Myocyte (in vitro differentiated cells): ENCODE measurements at regions not wholly inside any gene's neighbourhood (a gene's known extent, or its start where the extent isn't known, plus 50 kb on each side); places are given as distances from the start of the nearest gene placed in this dataset.
A peak's percentile ranks its signal among the peaks of the same experiment; 100 is the strongest.

Experiments used
- DNase-seq: peaks from one replicate; pipeline ENCODE4 v3.0.0-alpha.2; 2012; ENCODE audit warnings: low read depth

DNA sequence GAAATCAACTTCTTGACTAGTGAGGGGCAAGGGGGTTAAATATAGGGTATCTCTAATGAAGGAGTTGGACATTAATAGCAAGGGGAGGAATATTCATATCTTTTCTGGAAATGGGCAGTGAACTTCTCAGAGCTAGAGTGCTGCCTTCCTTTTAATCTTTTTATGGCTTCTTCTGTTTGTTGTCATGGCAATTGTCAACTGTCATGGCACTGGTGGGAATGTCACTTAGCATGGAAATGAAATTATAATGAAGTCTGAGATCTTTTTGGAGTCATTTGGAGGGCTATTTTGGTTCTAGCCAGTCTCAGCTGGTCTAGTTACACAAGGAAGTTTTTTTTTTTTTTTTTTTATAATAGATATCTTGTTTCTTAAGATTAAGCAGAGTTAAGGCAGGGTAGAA, 250.2 kb downstream of the AASDHPPT start:
- DNase-seq: no peak

DNA sequence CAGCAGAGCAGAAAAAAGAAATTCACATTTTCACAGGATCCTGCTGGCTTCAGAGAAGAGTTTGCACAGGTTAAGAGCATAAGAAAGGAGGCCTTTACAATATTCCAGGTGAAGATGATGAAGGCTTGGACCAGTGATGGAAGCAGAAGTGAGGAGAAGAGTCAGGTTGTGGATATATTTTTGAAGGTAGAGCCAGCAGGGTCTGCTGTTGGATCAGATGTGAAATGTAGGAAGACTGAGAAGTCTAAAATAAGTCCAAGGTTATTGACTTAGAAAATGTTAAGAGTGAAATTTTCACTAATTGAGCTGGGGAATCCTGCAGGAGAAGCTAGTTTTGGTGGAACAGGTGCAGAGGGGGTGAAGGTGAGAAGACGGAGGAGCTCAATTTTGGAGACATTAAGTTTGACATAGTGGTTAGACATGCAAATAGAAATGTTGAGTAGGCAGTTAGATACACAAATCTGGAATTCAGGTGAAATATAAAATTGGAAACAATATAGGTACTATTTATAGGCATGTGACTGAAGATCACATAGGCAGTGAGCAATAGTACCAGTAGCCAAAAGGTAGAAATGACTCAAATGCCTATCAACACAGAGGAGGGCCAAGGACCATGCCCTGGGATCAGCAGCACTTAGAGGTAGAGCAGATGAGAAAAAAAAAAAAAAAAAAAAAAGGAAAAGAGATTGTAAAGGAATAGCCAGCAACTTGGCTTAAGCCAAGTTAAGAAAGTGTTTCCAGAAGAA, 252.0 kb downstream of the AASDHPPT start:
- DNase-seq: no peak

DNA sequence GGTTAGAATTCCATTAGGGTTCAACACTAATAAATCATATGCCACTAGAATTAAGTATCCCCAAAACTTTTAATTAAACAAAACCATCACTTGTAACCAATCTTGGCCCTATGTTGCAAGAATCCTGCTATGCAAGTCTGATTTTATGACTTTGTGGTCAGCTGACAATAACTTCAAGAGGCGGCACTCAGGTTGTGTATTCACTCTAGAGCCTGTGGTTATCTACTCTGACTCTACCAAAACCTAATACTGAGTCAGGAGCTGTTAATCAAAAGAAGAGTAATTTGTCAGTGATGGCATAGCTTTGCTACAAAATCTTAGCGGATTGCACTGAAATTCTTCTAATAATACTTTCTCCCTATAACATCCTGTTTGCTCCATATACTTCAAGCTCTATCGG, 253.7 kb downstream of the AASDHPPT start:
- no peak for DNase-seq

DNA sequence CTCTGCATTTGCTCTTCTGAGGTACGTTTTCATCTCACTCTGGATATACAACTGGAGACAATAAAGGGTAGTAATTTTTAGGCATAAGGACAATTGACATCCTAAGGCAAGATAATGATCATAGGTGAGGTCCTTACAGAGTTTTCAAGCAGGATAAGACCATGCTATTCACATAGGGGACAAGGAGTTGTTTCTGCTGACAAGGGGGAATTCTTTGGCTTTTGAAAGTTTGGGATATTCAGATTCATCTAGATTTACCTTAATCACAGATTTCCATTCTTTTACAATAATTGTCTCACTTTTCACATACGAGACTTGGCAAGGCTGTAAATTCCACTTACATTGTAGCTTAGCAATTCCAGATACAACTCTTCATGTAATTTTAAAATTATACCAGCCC, 256.2 kb downstream of the AASDHPPT start:
- no peak for DNase-seq

DNA sequence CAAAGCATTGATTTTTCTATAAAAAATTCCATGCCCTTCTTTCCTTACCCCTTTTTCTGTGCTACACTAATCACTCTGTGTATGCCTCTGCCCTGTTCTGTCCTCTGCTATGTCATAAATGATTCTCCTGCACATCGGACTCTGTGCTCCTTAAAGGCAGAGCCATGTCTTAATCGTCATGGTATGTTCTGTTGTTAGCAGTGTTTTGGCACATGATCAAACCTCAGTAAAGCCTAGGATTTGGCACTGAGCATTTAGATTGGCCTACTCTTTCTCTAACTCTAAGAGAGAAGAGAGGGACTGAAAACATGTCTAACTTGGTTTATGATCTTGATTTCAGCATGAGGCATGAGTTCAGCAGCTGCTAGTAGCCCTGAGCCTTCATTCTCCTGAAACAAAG, 266.9 kb downstream of the AASDHPPT start:
- DNase-seq: peak; percentile 40

DNA sequence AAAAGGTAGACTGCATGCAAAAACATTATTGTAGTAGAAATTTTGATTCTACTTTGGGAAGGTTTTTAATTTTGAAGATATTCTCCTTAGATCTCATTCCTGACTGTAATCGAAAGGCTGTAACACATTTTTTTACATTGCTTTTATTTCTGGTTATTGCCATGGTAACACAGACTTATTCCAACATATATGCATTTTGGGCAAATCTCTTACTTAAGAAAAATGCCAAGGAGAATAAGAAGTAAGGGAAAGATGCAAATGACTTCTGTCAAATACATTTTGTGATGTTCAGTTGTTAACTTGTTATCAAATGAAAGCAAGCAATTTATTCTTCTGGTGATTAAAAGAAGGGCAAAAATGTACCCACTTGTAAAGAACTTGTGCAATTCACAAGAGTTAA, 267.5 kb downstream of the AASDHPPT start:
- no peak for DNase-seq

DNA sequence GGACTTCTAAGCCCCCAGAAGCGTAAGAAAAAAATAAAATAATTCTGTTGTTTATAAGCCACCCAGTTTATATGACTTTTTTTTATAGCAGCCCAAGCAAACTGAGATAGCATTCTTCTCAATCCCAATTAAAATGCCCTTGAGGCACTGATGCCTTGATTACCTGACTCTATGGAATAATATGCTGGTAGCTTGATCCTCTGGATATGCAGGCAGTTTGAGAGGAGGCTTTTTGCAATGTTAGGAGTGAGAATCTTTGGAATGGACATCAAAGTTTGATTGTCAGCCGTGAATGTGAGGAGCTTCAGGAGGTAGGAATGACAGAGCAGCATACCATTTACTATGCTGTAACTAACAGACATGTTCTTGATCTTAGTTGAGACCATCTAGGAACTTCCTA, 275.6 kb downstream of the AASDHPPT start:
- no peak for DNase-seq

DNA sequence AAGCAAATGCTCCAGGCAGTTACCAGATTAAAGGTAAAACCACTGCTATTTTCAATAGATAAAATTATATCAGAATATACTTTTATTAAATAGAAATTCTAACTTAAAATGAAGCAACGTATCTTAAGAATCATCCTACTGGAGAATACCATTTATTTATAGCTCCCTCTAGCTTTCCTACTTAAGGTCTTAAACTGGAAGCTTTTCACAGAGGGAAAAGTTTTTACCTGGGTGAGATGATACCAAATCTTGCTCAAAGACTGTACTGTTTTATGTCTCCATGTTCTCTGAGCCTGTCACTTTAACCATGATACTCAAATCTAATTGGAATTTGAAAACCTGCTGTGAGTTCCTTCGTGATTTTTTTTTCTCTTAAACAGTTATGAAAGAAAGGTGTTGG, 291.8 kb downstream of the AASDHPPT start:
- no peak for DNase-seq

DNA sequence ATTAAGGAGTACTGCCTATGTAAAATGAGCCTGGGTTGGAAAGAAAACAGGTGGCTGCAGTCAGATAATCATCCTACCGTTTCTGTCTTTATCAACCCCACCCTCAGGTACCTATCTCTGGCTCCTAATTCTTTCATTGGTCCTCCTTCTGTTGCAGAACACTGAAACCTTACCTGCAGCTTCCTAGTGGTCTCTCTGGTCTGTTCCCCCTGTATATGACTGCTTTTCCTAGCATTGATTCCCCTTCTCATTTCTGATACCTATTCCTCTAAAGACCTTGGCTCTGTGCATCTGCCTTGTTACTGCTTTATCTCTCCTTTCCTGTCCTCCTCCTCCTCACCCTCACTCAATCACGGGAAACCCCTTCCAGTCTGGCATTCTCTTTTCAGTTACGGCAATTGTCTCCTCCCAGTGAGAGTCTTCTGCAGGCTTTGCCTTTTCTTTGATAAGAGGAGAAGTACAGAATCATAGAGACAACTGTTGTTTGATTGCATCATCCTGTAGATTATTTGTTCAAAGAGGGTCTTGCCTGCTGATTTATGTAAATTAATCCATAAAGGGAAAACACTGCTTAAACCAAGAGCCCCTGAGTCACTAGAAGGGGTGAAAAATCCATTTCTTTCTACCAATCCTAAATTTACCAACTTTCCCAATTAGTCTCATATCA, 301.2 kb downstream of the AASDHPPT start:
- no peak for DNase-seq

DNA sequence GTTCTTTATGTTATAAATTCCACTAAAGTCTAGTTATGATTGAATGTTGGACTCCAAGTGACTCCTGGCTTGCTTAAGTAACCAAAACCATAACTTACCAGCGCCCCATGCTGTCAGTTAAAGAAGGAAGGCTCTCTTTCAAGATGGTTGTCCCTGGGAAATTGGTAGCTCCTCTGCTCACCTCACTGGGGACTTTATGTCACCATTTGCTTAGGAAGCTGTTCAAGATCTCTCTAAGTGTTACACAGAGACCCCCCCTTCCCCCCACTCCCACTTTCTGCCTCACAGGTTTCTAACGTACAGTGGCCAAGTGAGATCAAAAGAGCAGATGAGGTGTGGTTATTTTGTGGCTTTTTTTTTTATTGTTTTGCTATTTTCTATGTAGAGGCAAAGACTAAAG, 301.8 kb downstream of the AASDHPPT start:
- DNase-seq: no peak

DNA sequence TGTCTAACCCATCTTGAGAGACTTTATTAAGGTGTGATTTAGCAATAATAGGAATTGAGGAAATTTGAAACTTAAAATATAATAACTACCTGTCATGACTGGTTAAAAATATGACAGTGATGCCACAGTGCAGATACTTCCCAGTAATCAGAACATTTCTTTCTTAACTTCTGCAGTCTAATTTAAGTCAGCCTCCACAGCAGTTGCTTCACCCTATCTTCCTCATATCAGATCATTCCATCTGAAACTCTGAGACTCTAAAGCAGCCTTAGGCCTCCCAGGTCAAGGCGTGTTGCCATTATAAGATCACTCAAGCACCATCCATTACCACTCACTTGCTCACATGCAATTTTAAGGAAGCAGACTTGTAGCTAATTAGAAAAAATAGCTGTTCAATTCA, 302.2 kb downstream of the AASDHPPT start:
- DNase-seq: no peak

DNA sequence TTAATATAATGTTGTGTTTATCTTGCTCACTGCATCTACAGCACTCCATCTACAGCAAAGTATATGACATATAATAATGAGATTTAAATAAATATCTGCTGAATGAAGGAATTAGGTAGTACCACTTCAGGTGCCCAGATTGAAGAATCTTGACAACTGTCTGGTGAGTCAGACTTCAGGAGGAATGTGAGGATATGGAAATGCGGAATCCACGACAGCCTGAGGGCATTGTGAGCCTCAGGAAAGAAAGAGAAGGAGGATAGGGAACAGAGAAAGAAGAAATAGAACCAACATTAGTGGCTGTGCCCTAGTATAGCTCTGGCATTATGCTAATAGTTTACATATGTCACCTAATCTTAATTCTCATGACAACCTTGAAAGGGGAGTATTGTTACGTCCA, 304.4 kb downstream of the AASDHPPT start:
- no peak for DNase-seq

DNA sequence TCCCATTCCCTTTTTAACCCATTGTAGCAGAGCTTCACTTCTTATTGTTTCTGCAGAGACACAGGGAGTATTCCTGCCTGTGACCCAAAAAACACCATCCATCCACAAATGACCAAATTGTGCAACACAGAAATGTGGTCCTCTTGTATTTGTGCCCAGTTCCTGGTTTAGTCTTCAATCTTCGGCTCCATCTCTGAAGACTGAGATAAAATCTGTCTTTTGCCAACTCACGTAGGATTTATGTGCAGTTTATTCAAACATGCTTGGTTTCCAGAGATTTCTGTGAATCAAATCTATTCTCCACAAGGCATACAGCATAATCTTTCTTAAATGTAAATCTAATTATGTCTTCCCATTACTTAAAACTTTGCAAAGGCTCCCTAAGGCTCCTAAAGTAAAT, 307.0 kb downstream of the AASDHPPT start:
- no peak for DNase-seq

DNA sequence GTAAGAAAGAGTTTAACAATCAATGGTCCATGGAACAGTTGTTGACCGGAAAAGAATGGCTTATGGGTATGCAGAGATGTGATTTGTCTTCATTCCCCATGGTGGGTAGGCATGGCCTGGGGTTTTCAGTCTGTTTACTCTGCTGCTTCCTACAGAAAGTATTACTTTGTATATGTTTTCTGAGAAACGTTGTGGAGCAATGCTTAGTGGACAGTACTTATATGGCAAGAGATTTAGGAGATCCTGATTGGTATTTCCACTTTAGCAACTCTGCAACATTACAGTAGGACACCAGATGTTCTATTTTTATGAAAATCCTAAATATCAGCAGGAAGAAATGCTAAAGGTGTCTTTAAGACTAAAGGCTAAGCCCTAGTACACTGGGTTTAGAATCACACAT, 309.1 kb downstream of the AASDHPPT start:
- DNase-seq: no peak

DNA sequence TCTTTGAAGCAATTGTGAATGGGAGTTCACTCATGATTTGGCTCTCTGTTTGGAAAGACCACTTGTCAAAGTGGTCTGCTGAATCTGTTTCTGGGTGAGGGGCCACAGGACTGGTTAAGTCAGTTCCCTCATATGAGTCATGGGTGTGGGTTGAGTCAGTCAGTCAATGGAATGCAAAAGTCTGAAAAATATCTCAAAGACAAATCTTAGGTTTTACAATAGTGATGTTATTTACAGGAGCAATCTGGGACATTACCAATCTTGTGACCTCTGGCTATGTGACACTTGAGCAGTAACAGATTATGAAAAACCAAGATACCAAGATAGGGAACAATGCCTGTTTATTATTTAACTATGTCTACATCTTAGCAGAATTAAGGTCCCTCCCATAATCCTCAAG, 311.6 kb downstream of the AASDHPPT start:
- DNase-seq: peak; percentile 27

DNA sequence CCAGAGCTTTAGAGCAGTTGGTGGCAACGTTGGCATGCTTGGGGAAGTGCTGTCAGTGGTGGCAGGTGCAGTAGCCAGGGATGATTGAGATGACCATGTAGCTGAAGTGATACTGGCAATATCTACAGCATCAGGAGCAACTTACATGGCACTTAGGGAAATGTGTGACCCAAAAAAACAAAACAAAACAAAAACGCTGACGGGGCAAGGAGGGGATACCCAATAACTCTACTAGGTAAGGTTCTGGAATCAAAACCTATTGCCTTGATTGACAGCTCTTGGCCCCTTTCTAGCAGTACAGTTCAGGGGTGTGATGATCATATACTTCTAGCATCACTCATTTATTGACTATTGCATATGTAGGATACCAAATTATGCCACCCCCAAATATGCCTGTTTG, 312.6 kb downstream of the AASDHPPT start:
- DNase-seq: no peak

DNA sequence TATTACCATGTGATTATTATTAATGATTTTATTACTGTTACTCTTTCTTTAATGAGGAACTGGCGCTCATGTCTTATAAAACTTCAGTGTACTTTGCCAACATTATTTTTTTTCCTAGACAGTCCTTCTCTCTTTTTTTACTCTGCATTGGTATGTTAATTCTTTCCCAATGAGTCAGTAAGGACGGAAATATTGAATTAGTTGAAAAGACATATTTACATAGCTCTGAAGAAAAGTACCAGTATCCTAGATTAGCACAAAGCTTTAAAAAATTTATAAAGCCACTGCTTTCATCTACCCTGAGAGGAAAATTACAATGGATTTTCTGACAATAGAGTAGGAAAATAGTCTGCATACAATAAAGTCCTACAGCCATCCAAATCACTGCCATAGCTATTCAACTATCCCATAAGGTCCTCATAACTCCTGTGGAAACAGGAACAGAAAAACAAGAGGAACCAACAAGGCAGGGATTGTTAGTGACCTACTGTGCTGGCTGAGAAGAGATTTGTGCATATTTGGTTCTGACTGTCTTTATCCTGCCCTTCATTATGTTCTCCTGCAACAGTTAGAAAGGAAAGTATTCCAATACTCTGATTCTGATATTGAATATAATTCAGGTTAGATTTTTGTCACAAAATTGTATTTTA, 314.4 kb downstream of the AASDHPPT start:
- peak; percentile 32 for DNase-seq

DNA sequence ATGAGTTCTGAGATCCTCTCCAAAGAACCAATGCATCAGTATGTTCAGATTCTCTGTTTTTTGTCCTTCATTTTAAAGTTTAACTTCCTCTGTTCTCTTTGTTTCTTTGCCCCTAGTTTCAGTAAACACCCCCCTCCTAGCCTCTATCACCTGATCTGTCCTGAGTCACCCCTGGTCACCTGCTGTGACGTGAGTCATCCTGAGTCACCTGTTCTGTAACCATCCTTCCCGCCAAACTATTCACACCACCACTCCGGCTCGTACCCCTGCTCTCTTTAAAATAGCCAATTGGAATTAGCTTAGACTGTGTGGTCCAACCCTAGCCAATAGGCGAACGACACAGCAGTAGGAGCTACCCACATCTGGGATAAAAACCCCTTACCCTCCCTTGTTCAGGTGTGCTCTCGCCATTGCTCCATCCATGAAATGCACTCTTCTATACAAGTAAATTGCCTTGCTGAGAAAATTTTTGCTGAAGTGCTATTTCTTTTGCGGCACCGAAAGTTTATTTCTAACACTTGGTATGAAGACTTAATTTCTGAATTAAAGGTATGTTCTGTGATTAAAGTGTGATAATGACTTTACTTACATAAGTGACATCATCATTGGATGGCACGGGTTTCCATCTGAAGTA, 318.4 kb downstream of the AASDHPPT start:
- no peak for DNase-seq

DNA sequence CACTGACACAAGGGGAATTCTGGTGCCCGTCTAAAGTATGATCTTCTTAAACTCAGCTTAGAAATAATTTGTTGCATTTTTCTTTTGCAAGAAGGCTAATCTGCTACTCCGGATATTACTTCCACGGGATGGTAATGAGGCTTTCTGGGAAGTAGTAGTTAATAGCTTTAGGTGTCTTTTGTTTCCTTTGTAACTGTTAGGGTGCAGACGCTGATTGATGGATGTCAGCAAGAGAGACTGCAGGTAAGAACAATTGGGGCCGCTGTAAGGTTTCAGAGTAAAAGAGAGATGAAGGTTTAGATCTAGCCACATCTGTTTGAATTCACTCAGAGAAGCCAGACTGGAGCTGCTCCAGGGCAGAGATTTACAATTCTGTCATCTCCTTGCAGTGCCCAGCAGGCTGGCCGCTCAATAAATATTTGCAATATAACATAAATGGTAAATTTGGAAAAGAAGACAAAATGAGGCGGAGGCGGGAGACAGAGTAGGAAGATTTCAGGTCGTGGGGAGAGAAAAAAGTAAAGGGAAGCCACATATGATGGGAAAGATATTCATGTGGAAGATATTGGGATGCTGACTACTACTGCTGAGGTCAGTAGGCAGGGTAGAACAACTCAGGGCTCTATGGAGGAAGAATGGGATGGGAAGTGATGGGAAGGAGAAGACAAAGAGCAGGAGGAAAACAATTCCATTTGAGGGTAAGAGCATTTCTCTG, 320.5 kb downstream of the AASDHPPT start:
- DNase-seq: no peak

DNA sequence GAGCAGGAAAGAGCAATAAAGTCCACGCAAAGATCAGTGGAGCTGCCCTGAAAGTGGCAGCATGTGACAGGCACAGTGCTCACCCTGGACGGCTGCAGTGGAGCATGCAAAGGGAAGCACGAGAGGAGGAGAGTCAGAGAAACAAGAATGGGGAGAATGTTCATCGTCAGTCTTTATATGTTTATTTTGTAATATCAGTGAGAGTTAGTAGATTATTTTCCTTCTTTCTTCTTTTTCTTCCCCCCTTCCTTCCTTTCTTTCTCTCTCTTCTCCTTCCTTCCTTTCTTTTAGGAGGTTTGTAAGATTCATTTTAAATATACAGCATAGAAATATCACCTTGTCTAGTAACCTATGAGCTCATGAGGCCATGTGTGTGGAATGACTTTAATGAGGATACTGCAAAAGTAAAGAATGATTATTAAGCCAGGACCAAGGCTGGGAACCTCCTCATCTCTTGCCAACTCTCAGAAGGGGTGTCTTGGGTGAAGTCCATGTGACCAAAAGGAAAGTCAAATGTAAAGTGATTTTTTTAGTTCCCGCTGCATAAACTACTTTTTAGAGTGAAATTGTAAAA, 321.1 kb downstream of the AASDHPPT start:
- DNase-seq: no peak

DNA sequence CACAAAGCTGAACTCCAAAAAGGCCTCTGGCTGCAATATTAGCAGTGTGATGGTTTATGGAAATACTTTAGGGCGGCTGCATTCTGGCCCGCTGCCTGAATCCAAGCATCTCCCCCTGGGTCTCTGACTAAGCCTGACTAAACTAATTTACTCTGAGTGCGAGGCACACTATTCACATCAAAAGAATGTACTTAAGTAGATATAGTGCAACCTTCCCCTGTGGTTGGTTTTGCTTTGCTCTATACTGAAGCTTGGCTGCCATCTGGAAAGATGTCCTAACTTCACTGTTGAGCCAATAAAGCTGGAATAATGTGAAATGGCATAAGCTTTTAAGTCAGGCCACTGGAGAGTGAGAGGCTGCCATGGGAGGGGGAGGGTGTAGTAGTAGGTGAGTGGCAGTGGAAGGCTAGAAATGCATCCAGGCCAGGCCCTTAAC, 321.6 kb downstream of the AASDHPPT start:
- DNase-seq: peak; percentile 80
